Panc1 (cell line): ENCODE measurements at regions not wholly inside any gene's neighbourhood (a gene's known extent, or its start where the extent isn't known, plus 50 kb on each side); places are given as distances from the start of the nearest gene placed in this dataset.

ENCODE experiments used
- ATAC-seq: fragments of 200-7000 bp; cut with Tn5 transposase; 2 replicates; pipeline ENCODE4 v1.9.1; 2020; ENCODE audit warnings: mild to moderate bottlenecking, moderate library complexity
- BruUV-seq: library from RNA; stranded (reverse); fragments of 400-500 nt; replicated peaks from 2 replicates; lab custom pipeline; 2021; lab: Mats Ljungman, UMichigan
- CTCF ChIA-PET: fragments of 300-600 bp; sonication (Branson Sonifier 250); formaldehyde crosslinking; loops from one replicate; lab custom pipeline; 2022; ENCODE audit warnings: antibody characterized with exemption; lab: Charles Lee
- POLR2A ChIA-PET: fragments of 300-600 bp; sonication (Branson Sonifier 250); formaldehyde crosslinking; loops from one replicate; lab custom pipeline; 2022; ENCODE audit warnings: antibody characterized with exemption; lab: Charles Lee
- DNase-seq: peaks from one replicate; pipeline ENCODE4 v3.0.0-alpha.2; 2010; ENCODE audit warnings: low read depth, low spot score
- H3K27ac ChIP-seq: 2 replicates; pipeline ENCODE4 v1.5.1; 2011; ENCODE audit warnings: mild to moderate bottlenecking, low read length, inconsistent platforms
- H3K27me3 ChIP-seq: fragments of 200-500 bp; sonication (Bioruptor generic); 2 replicates; pipeline ENCODE4 v1.6.0; 2014; ENCODE audit warnings: low read length, inconsistent platforms; ENCODE audit not compliant: control insufficient read depth, insufficient read depth
- H3K36me3 ChIP-seq: fragments of 200-500 bp; sonication (Bioruptor generic); 2 replicates; pipeline ENCODE4 v1.5.1; 2014; ENCODE audit warnings: inconsistent platforms, mild to moderate bottlenecking, low read length, moderate library complexity; ENCODE audit not compliant: control insufficient read depth, insufficient read depth
- H3K4me1 ChIP-seq: 2 replicates; pipeline ENCODE4 v1.5.1; 2011; ENCODE audit warnings: inconsistent platforms, mild to moderate bottlenecking, low read length, moderate library complexity; ENCODE audit not compliant: control insufficient read depth, insufficient read depth
- H3K4me3 ChIP-seq, 2 experiments: 2 replicates each; pipeline ENCODE4 v1.5.1; 2011 to 2012; ENCODE audit warnings: low read depth in 2 of 2, low read length in 2 of 2, mild to moderate bottlenecking in 2 of 2, inconsistent platforms in 1 of 2, moderate library complexity in 1 of 2
- H3K9me3 ChIP-seq: fragments of 200-500 bp; sonication (Bioruptor generic); 2 replicates; pipeline ENCODE4 v1.5.1; 2014; ENCODE audit warnings: low read depth, mild to moderate bottlenecking, inconsistent platforms, low read length, moderate library complexity; ENCODE audit not compliant: control insufficient read depth, insufficient read depth
- POLR2AphosphoS5 ChIP-seq: IDR thresholded peaks from 2 replicates; pipeline ENCODE4 v1.6.1; 2012; ENCODE audit warnings: mild to moderate bottlenecking, low read depth, low read length, moderate library complexity
- SIN3A ChIP-seq: IDR thresholded peaks from 2 replicates; pipeline ENCODE4 v1.6.1; 2012; ENCODE audit warnings: low read depth, mild to moderate bottlenecking, low read length, moderate library complexity, borderline replicate concordance; ENCODE audit not compliant: insufficient read depth
- TCF7L2 ChIP-seq: IDR thresholded peaks from 2 replicates; pipeline ENCODE4 v1.6.1; 2011; ENCODE audit warnings: mild to moderate bottlenecking, low read depth, low read length, inconsistent platforms
- in situ Hi-C: cut with HindIII; loops from 2 replicates; pipeline ENCODE4 v1.10.0; 2016; ENCODE audit warnings: low sequenced_read_pairs, low pct_unique_long_range_greater_than_20kb
- intact Hi-C: fragments of 100-400 bp; cut with micrococcal nuclease; formaldehyde crosslinking; loops from one replicate; pipeline ENCODE4 v1.10.0; 2022; ENCODE audit not compliant: unreplicated experiment
- TF ChIP-seq, protein P1 (sequence below): fragments of 450-650 bp; IDR thresholded peaks from 2 replicates; pipeline ENCODE4 v1.5.1; 2017; ENCODE audit warnings: mild to moderate bottlenecking
- TF ChIP-seq, protein P2 (sequence below), 2 experiments: IDR thresholded peaks; 2 replicates each; pipeline ENCODE4 v1.6.1; 2011 to 2012; ENCODE audit warnings: low read depth in 2 of 2, control low read depth in 1 of 2, low read length in 1 of 2, mild to moderate bottlenecking in 1 of 2, moderate library complexity in 1 of 2; ENCODE audit not compliant: insufficient read depth in 1 of 2

DNA sequence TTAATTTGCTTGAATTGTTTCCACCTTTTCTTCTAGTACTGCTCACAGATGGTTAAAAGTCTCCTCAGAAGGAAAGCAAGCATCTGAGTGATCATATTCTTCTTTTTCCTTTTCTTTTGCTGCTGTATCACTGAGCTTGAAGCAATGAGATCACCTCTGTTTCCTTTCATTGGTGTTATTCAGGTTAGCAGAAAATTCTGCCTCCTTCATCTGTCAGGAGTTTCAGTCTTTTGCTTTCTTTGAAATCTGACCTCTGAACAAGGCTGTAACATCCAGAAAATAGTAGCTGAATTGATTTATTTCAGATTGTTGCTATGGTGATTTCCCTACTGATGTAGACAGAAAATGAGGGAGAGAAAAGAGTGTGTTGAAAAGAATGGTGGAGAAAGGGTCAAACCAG lies 343.0 kb downstream of the MFSD1 start:
- ChIA-PET CTCF (no interaction called here), POLR2A (no interaction called here)
- BruUV-seq, result no TSS peak
- TF ChIP-seq, protein P1, sequence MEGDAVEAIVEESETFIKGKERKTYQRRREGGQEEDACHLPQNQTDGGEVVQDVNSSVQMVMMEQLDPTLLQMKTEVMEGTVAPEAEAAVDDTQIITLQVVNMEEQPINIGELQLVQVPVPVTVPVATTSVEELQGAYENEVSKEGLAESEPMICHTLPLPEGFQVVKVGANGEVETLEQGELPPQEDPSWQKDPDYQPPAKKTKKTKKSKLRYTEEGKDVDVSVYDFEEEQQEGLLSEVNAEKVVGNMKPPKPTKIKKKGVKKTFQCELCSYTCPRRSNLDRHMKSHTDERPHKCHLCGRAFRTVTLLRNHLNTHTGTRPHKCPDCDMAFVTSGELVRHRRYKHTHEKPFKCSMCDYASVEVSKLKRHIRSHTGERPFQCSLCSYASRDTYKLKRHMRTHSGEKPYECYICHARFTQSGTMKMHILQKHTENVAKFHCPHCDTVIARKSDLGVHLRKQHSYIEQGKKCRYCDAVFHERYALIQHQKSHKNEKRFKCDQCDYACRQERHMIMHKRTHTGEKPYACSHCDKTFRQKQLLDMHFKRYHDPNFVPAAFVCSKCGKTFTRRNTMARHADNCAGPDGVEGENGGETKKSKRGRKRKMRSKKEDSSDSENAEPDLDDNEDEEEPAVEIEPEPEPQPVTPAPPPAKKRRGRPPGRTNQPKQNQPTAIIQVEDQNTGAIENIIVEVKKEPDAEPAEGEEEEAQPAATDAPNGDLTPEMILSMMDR, result no peak
- TF ChIP-seq TCF7L2, result no peak
- no peak for TF ChIP-seq SIN3A
- TF ChIP-seq, protein P2, sequence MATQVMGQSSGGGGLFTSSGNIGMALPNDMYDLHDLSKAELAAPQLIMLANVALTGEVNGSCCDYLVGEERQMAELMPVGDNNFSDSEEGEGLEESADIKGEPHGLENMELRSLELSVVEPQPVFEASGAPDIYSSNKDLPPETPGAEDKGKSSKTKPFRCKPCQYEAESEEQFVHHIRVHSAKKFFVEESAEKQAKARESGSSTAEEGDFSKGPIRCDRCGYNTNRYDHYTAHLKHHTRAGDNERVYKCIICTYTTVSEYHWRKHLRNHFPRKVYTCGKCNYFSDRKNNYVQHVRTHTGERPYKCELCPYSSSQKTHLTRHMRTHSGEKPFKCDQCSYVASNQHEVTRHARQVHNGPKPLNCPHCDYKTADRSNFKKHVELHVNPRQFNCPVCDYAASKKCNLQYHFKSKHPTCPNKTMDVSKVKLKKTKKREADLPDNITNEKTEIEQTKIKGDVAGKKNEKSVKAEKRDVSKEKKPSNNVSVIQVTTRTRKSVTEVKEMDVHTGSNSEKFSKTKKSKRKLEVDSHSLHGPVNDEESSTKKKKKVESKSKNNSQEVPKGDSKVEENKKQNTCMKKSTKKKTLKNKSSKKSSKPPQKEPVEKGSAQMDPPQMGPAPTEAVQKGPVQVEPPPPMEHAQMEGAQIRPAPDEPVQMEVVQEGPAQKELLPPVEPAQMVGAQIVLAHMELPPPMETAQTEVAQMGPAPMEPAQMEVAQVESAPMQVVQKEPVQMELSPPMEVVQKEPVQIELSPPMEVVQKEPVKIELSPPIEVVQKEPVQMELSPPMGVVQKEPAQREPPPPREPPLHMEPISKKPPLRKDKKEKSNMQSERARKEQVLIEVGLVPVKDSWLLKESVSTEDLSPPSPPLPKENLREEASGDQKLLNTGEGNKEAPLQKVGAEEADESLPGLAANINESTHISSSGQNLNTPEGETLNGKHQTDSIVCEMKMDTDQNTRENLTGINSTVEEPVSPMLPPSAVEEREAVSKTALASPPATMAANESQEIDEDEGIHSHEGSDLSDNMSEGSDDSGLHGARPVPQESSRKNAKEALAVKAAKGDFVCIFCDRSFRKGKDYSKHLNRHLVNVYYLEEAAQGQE (IDR thresholded peaks at IDR 0.05; ENCODE audit: insufficient read depth in 1 of 2, low read depth in 2 of 2, low read length in 1 of 2), result no peak
- no peak for TF ChIP-seq POLR2AphosphoS5
- in situ Hi-C loops (no loop called here), intact Hi-C loops (no loop called here)
- H3K36me3 ChIP-seq, result no peaks in the 10 kb centered on the region
- no peaks in the 10 kb centered on the region for H3K4me1 ChIP-seq
- no peak overlapping the region for H3K4me3 ChIP-seq
- H3K9me3 ChIP-seq, result no peaks in the 10 kb centered on the region
- ATAC-seq (no peak), DNase-seq (no peak)
- no peaks in the 10 kb centered on the region for H3K27me3 ChIP-seq
- no peak overlapping the region for H3K27ac ChIP-seq

DNA sequence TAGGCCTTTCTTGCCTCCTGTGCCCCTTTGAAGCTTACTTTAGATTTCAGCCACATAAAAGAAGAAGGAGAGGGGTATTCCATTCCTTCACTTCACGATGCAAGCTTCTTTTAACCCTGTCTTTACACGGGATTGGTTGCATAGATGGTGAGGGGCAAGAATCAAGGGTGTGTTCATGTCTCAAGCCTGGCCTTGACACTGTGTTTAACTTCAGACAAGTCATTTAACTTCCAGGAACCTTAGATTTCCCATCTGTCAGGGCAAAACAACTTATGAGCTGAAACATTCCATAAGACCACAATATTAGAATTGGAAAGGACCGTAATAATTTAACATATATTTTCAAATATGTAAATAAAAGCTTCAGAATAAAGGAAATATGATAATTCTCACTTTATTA lies 344.5 kb downstream of the MFSD1 start:
- ChIA-PET POLR2A (no interaction called here), CTCF (no interaction called here)
- TF ChIP-seq, protein P1, result no peak
- TF ChIP-seq SIN3A (no peak), TCF7L2 (no peak), POLR2AphosphoS5 (no peak)
- TF ChIP-seq, protein P2 (IDR thresholded peaks at IDR 0.05; ENCODE audit: insufficient read depth in 1 of 2, low read depth in 2 of 2, low read length in 1 of 2), result no peak
- H3K27me3 ChIP-seq, result no peaks in the 10 kb centered on the region
- H3K4me1 ChIP-seq, result no peaks in the 10 kb centered on the region
- no peak overlapping the region for H3K27ac ChIP-seq
- H3K4me3 ChIP-seq, result no peak overlapping the region
- intact Hi-C loops, result no loop called here
- DNase-seq (no peak), ATAC-seq (no peak)
- BruUV-seq, result no TSS peak
- no peaks in the 10 kb centered on the region for H3K9me3 ChIP-seq
- in situ Hi-C loops, result no loop called here
- H3K36me3 ChIP-seq, result no peaks in the 10 kb centered on the region
